HG02938 (cell line): ENCODE measurements at regions not wholly inside any gene's neighbourhood (a gene's known extent, or its start where the extent isn't known, plus 50 kb on each side); places are given as distances from the start of the nearest gene placed in this dataset.

Source experiments
- ATAC-seq: cut with Tn5 transposase; IDR thresholded peaks from one replicate; pipeline ENCODE4 v1.9.1; 2021; ENCODE audit warnings: mild to moderate bottlenecking, moderate library complexity; ENCODE audit not compliant: unreplicated experiment

DNA sequence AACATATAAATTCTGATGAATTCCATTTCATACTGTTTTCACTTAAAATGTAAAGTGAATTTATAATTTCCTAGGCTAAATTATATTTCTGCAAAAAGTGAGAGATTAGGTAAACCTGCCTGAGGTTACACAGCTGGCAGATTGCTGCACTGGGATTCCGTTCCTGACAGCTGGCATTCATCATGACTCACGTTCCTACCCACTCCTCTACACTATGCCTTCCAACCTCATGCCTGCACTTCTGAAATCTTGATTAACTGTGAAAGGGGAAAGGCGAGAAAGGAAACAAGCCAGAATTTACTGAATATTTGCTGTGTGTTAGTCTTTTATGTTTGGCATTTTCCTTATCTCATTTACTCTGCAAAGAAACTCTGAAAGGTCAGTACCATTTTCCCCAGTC lies 73.3 kb upstream of the MON1B start:
- ATAC-seq: no peak

DNA sequence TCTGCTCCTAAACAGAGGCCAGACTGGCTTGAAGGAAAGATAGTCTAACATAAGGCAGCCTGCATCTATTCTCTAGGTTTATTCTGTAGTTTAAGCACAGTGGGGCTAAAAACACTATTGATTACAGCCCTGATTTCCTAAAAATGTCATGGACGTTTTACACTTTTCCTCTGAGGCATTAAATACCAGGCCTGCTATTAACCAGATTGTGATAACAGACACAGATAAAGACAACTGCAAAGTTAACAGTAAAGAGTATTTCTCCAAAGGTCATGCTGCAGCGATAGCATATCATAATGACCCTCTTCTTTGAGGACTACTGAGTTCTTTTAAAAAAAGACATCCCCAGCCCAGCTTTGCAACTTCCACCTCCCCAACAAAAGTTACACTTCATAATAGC lies 59.6 kb upstream of the MON1B start:
- ATAC-seq: no peak

DNA sequence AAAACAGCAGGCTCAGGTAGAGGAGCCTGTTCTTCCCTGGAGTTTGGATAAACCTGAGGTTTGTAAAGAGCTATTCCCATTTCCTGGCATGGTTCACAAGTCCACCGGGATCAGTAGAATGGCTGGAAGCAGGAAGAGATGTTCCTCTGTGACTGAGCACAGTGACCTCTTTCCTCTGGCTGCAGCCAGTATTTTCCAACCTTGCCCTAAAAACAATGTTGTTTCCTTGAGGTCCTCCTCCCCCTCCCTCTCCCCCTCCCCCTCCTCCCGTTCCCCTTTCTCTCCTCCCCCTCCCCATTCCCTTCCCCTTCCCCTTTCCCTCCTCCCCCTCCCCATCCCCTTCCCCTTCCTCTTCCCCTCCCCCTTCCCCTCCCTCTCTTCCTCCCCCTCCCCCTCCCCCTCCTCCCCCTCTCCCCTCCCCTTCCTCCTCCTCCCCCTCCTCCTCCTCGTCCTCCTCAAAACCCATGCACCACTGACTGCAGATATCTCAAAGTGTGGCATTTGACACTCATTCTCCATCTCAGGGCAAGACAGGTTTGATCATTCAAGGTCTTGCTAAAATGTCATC lies 58.9 kb upstream of the MON1B start:
- ATAC-seq: no peak

DNA sequence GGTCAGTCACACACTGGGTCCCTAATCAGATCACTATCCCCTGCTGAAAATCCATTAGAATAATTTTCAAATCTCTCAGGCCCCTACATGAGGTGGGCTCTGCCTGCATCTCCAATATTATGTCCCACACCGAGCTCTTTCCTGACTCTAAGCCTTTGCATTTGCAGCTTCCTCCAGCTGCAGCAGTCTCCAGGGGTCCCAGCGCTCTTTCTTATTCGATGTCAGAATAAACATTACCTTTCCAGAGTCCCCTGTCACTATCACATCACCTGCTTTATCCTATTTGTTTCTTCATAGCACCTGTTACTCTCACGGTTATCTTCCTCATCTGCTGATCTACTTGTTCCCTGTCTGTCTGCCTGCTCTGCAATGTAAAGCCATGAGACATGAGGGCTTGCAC lies 57.3 kb upstream of the MON1B start:
- no peak for ATAC-seq

DNA sequence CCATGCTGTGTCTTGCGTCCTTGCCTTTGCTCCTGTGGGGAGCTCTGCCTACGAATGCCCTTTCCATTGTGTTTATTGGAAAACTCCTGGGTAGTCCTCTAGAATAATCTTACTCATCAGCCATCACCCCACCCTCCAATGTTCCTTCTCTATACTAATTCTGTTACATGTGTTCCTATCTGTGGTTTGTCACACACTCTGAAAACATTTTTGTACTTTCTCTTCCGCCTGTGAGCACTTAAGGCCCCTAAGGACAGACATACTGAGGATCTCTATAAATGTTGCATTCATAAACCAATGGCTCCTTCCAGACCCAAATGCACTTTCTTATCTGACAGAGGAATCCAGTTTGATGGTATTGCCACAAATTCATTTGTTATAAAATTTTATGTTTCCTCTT lies 53.9 kb upstream of the MON1B start:
- no peak for ATAC-seq
